GM23338 (cell line): ENCODE measurements at regions not wholly inside any gene's neighbourhood (a gene's known extent, or its start where the extent isn't known, plus 50 kb on each side); places are given as distances from the start of the nearest gene placed in this dataset.

Experiments used
- ATAC-seq: fragments of 200-7000 bp; cut with Tn5 transposase; 3 replicates; pipeline ENCODE4 v1.9.1; 2020
- DNase-seq: peaks from one replicate; pipeline ENCODE4 v3.0.0-alpha.2; 2015; ENCODE audit warnings: low spot score
- H2AFZ ChIP-seq: fragments of 200-600 bp; sonication (generic); 2 replicates; pipeline ENCODE4 v1.8.0; 2016; ENCODE audit warnings: antibody characterized with exemption, mild to moderate bottlenecking, moderate library complexity
- H3F3A ChIP-seq: fragments of 200-600 bp; sonication (generic); replicated peaks from 2 replicates; pipeline ENCODE4 v1.8.0; 2017; ENCODE audit warnings: antibody characterized with exemption, mixed run types, low read depth
- H3K27ac ChIP-seq: fragments of 200-600 bp; sonication (generic); 2 replicates; pipeline ENCODE4 v1.6.1; 2016; ENCODE audit warnings: low read depth
- H3K27me3 ChIP-seq: fragments of 200-600 bp; sonication (generic); 2 replicates; pipeline ENCODE4 v1.8.0; 2016; ENCODE audit warnings: mild to moderate bottlenecking, mixed run types, moderate library complexity; ENCODE audit not compliant: insufficient read depth
- H3K36me3 ChIP-seq: fragments of 200-600 bp; sonication (generic); 2 replicates; pipeline ENCODE4 v1.8.0; 2016; ENCODE audit warnings: mild to moderate bottlenecking; ENCODE audit not compliant: insufficient read depth
- H3K4me1 ChIP-seq: fragments of 200-600 bp; sonication (generic); 2 replicates; pipeline ENCODE4 v1.8.0; 2016; ENCODE audit warnings: mild to moderate bottlenecking, moderate library complexity; ENCODE audit not compliant: insufficient read depth
- H3K4me2 ChIP-seq: fragments of 200-600 bp; sonication (generic); 2 replicates; pipeline ENCODE4 v1.7.1; 2017; ENCODE audit warnings: mixed run types
- H3K4me3 ChIP-seq: fragments of 200-600 bp; sonication (generic); 2 replicates; pipeline ENCODE4 v1.6.1; 2016; ENCODE audit warnings: mixed run types
- H3K79me2 ChIP-seq: fragments of 200-600 bp; sonication (generic); replicated peaks from 2 replicates; pipeline ENCODE4 v1.8.0; 2017; ENCODE audit warnings: mild to moderate bottlenecking; ENCODE audit not compliant: insufficient read depth
- H3K9me2 ChIP-seq: fragments of 200-600 bp; sonication (generic); 2 replicates; pipeline ENCODE4 v1.8.0; 2017; ENCODE audit not compliant: insufficient read depth
- H4K20me1 ChIP-seq: fragments of 200-600 bp; sonication (generic); replicated peaks from 2 replicates; pipeline ENCODE4 v1.8.0; 2017; ENCODE audit warnings: mild to moderate bottlenecking; ENCODE audit not compliant: insufficient read depth
- H3K27ac Mint-ChIP-seq: 2 replicates; pipeline ENCODE4 v1.8.0; 2020; ENCODE audit warnings: inconsistent platforms, mild to moderate bottlenecking, moderate library complexity, mixed read lengths
- H3K27me3 Mint-ChIP-seq: 3 replicates; pipeline ENCODE4 v1.8.0; 2022; ENCODE audit warnings: low read depth, mild to moderate bottlenecking, moderate library complexity, mixed read lengths, inconsistent platforms; ENCODE audit not compliant: insufficient read depth, poor library complexity
- H3K36me3 Mint-ChIP-seq: 3 replicates; pipeline ENCODE4 v1.8.0; 2021; ENCODE audit warnings: low read depth, mild to moderate bottlenecking, inconsistent platforms, moderate library complexity, mixed read lengths
- H3K4me1 Mint-ChIP-seq: 3 replicates; pipeline ENCODE4 v1.8.0; 2020; ENCODE audit warnings: mild to moderate bottlenecking, inconsistent platforms, mixed read lengths
- H3K4me3 Mint-ChIP-seq: 3 replicates; pipeline ENCODE4 v1.8.0; 2021; ENCODE audit warnings: moderate library complexity, mild to moderate bottlenecking, inconsistent platforms, mixed read lengths
- H3K9me3 Mint-ChIP-seq: 3 replicates; pipeline ENCODE4 v1.8.0; 2020; ENCODE audit warnings: moderate library complexity, mild to moderate bottlenecking, inconsistent platforms, mixed read lengths
- CREB1 ChIP-seq: fragments of 250-450 bp; sonication (Bioruptor Pico); IDR thresholded peaks from 2 replicates; pipeline ENCODE4 v1.5.0; 2020; ENCODE audit warnings: low read depth, mild to moderate bottlenecking, moderate library complexity
- EZH2phosphoT487 ChIP-seq: fragments of 200-600 bp; sonication (generic); IDR thresholded peaks from one replicate; pipeline ENCODE4 v1.8.1; 2018; ENCODE audit warnings: antibody characterized with exemption; ENCODE audit not compliant: unreplicated experiment
- JUNB ChIP-seq: IDR thresholded peaks from one replicate; pipeline ENCODE4 v1.6.1; 2016; ENCODE audit warnings: antibody characterized with exemption; ENCODE audit not compliant: unreplicated experiment
- POLR2AphosphoS5 ChIP-seq: IDR thresholded peaks from 2 replicates; pipeline ENCODE4 v1.6.1; 2016; ENCODE audit warnings: antibody characterized with exemption, low read depth
- STAT1 ChIP-seq: IDR thresholded peaks from one replicate; pipeline ENCODE4 v1.6.1; 2016; ENCODE audit warnings: antibody characterized with exemption; ENCODE audit not compliant: unreplicated experiment
- ZNF331 ChIP-seq: fragments of 250-450 bp; sonication (Bioruptor Pico); IDR thresholded peaks from 2 replicates; pipeline ENCODE4 v1.5.0; 2020; ENCODE audit warnings: low read depth, mild to moderate bottlenecking, moderate library complexity
- TF ChIP-seq, protein P1 (sequence below): IDR thresholded peaks from one replicate; pipeline ENCODE4 v1.6.1; 2018; ENCODE audit warnings: antibody characterized with exemption; ENCODE audit not compliant: unreplicated experiment
- TF ChIP-seq, protein P2 (sequence below): fragments of 250-450 bp; sonication (Bioruptor Pico); IDR thresholded peaks from 2 replicates; pipeline ENCODE4 v1.5.0; 2020; ENCODE audit warnings: mild to moderate bottlenecking, moderate library complexity
- TF ChIP-seq, protein P3 (sequence below): IDR thresholded peaks from 2 replicates; pipeline ENCODE4 v1.6.1; 2016; ENCODE audit warnings: antibody characterized with exemption

DNA sequence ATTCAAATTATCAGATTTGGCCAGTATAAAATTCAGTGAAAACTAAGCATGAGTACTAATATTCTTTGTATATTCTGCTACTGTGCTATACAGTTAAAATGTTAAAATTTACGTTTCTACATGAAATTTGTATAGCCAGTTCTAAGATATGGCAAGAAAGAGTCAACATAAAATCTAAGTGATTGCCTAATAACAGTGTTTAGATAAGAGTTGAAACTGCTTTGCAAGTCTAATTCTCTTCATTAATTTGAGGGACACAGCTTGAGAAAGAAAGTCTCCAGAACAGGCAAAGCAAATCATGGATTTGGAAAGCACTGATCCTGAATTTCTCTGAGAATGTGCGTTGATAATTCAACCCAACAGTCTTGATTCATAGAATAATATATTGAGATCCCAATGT, 630.9 kb upstream of the USP24 start:
- Histone ChIP-seq H3K4me1 (no peaks in the 10 kb centered on the region), H3K27ac (no peak overlapping the region), H3K36me3 (no peaks in the 10 kb centered on the region), H3K79me2 (no peaks in the 10 kb centered on the region), H3K9me2 (no peaks in the 10 kb centered on the region), H4K20me1 (no peaks in the 10 kb centered on the region), H2AFZ (no peak overlapping the region), H3K4me2 (no peak overlapping the region), H3K4me3 (no peak overlapping the region), H3K27me3 (no peaks in the 10 kb centered on the region), H3F3A (no peaks in the 10 kb centered on the region)
- no peak overlapping the region for H3K27ac Mint-ChIP-seq
- H3K36me3 Mint-ChIP-seq, result no peaks in the 10 kb centered on the region
- TF ChIP-seq, protein P1, sequence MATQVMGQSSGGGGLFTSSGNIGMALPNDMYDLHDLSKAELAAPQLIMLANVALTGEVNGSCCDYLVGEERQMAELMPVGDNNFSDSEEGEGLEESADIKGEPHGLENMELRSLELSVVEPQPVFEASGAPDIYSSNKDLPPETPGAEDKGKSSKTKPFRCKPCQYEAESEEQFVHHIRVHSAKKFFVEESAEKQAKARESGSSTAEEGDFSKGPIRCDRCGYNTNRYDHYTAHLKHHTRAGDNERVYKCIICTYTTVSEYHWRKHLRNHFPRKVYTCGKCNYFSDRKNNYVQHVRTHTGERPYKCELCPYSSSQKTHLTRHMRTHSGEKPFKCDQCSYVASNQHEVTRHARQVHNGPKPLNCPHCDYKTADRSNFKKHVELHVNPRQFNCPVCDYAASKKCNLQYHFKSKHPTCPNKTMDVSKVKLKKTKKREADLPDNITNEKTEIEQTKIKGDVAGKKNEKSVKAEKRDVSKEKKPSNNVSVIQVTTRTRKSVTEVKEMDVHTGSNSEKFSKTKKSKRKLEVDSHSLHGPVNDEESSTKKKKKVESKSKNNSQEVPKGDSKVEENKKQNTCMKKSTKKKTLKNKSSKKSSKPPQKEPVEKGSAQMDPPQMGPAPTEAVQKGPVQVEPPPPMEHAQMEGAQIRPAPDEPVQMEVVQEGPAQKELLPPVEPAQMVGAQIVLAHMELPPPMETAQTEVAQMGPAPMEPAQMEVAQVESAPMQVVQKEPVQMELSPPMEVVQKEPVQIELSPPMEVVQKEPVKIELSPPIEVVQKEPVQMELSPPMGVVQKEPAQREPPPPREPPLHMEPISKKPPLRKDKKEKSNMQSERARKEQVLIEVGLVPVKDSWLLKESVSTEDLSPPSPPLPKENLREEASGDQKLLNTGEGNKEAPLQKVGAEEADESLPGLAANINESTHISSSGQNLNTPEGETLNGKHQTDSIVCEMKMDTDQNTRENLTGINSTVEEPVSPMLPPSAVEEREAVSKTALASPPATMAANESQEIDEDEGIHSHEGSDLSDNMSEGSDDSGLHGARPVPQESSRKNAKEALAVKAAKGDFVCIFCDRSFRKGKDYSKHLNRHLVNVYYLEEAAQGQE, result no peak
- TF ChIP-seq CREB1 (CRISPR knock-in tag), result no peak
- ATAC-seq (no peak), DNase-seq (no peak)
- no peaks in the 10 kb centered on the region for H3K27me3 Mint-ChIP-seq
- H3K9me3 Mint-ChIP-seq, result no peaks in the 10 kb centered on the region
- H3K4me3 Mint-ChIP-seq, result no peak overlapping the region
- H3K4me1 Mint-ChIP-seq, result no peaks in the 10 kb centered on the region

DNA sequence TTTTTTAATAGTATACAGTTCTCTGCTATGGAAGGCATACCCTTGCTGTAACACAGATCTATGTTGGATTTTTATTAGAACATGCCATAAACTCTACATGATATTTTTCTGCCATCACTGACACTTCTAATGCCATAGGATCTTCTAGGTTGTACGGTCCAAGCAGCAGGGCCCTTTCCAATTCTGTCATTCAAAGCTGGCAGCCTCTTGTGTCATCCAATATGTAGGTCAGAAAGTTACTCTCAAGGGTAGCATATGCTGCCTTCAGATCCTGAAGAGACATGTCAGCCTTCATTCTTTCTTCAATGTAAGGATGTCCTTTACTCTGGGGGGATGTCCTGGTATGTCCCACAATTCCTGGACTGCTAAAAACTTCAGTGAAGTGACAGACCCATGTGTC, 629.2 kb upstream of the USP24 start:
- no peaks in the 10 kb centered on the region for H4K20me1 ChIP-seq
- no peaks in the 10 kb centered on the region for H3K36me3 ChIP-seq
- no peak overlapping the region for H2AFZ ChIP-seq
- H3K4me3 Mint-ChIP-seq, result no peak overlapping the region
- ATAC-seq, result no peak
- H3K4me2 ChIP-seq, result no peak overlapping the region
- H3K79me2 ChIP-seq, result no peaks in the 10 kb centered on the region
- H3F3A ChIP-seq, result no peaks in the 10 kb centered on the region
- no peaks in the 10 kb centered on the region for H3K4me1 ChIP-seq
- DNase-seq, result no peak
- no peaks in the 10 kb centered on the region for H3K4me1 Mint-ChIP-seq
- H3K27ac Mint-ChIP-seq, result no peak overlapping the region
- no peaks in the 10 kb centered on the region for H3K36me3 Mint-ChIP-seq
- no peak overlapping the region for H3K4me3 ChIP-seq
- no peak overlapping the region for H3K27ac ChIP-seq
- TF ChIP-seq POLR2AphosphoS5 (no peak), CREB1 (CRISPR knock-in tag) (no peak), ZNF331 (CRISPR knock-in tag) (no peak), EZH2phosphoT487 (no peak), JUNB (no peak), STAT1 (no peak)
- TF ChIP-seq, protein P2, sequence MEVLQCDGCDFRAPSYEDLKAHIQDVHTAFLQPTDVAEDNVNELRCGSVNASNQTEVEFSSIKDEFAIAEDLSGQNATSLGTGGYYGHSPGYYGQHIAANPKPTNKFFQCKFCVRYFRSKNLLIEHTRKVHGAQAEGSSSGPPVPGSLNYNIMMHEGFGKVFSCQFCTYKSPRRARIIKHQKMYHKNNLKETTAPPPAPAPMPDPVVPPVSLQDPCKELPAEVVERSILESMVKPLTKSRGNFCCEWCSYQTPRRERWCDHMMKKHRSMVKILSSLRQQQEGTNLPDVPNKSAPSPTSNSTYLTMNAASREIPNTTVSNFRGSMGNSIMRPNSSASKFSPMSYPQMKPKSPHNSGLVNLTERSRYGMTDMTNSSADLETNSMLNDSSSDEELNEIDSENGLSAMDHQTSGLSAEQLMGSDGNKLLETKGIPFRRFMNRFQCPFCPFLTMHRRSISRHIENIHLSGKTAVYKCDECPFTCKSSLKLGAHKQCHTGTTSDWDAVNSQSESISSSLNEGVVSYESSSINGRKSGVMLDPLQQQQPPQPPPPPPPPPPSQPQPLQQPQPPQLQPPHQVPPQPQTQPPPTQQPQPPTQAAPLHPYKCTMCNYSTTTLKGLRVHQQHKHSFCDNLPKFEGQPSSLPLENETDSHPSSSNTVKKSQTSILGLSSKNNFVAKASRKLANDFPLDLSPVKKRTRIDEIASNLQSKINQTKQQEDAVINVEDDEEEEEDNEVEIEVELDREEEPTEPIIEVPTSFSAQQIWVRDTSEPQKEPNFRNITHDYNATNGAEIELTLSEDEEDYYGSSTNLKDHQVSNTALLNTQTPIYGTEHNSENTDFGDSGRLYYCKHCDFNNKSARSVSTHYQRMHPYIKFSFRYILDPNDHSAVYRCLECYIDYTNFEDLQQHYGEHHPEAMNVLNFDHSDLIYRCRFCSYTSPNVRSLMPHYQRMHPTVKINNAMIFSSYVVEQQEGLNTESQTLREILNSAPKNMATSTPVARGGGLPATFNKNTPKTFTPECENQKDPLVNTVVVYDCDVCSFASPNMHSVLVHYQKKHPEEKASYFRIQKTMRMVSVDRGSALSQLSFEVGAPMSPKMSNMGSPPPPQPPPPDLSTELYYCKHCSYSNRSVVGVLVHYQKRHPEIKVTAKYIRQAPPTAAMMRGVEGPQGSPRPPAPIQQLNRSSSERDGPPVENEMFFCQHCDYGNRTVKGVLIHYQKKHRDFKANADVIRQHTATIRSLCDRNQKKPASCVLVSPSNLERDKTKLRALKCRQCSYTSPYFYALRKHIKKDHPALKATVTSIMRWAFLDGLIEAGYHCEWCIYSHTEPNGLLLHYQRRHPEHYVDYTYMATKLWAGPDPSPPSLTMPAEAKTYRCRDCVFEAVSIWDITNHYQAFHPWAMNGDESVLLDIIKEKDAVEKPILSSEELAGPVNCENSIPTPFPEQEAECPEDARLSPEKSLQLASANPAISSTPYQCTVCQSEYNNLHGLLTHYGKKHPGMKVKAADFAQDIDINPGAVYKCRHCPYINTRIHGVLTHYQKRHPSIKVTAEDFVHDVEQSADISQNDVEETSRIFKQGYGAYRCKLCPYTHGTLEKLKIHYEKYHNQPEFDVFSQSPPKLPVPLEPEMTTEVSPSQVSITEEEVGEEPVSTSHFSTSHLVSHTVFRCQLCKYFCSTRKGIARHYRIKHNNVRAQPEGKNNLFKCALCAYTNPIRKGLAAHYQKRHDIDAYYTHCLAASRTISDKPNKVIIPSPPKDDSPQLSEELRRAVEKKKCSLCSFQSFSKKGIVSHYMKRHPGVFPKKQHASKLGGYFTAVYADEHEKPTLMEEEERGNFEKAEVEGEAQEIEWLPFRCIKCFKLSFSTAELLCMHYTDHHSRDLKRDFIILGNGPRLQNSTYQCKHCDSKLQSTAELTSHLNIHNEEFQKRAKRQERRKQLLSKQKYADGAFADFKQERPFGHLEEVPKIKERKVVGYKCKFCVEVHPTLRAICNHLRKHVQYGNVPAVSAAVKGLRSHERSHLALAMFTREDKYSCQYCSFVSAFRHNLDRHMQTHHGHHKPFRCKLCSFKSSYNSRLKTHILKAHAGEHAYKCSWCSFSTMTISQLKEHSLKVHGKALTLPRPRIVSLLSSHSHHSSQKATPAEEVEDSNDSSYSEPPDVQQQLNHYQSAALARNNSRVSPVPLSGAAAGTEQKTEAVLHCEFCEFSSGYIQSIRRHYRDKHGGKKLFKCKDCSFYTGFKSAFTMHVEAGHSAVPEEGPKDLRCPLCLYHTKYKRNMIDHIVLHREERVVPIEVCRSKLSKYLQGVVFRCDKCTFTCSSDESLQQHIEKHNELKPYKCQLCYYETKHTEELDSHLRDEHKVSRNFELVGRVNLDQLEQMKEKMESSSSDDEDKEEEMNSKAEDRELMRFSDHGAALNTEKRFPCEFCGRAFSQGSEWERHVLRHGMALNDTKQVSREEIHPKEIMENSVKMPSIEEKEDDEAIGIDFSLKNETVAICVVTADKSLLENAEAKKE (CRISPR knock-in tag), result no peak
- TF ChIP-seq, protein P3, sequence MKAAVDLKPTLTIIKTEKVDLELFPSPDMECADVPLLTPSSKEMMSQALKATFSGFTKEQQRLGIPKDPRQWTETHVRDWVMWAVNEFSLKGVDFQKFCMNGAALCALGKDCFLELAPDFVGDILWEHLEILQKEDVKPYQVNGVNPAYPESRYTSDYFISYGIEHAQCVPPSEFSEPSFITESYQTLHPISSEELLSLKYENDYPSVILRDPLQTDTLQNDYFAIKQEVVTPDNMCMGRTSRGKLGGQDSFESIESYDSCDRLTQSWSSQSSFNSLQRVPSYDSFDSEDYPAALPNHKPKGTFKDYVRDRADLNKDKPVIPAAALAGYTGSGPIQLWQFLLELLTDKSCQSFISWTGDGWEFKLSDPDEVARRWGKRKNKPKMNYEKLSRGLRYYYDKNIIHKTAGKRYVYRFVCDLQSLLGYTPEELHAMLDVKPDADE, result no peak
- H3K9me2 ChIP-seq, result no peaks in the 10 kb centered on the region
- no peaks in the 10 kb centered on the region for H3K9me3 Mint-ChIP-seq
- H3K27me3 Mint-ChIP-seq, result no peaks in the 10 kb centered on the region
- H3K27me3 ChIP-seq, result no peaks in the 10 kb centered on the region
